IMR-90 (cell line): ENCODE measurements at regions not wholly inside any gene's neighbourhood (a gene's known extent, or its start where the extent isn't known, plus 50 kb on each side); places are given as distances from the start of the nearest gene placed in this dataset.

Source experiments
- ATAC-seq: fragments of 200-7000 bp; cut with Tn5 transposase; 2 replicates; pipeline ENCODE4 v1.9.1; 2020; ENCODE audit warnings: low read depth, mild to moderate bottlenecking, moderate library complexity
- BruUV-seq: library from RNA; stranded (reverse); fragments of 400-500 nt; replicated peaks from 2 replicates; lab custom pipeline; 2021; lab: Mats Ljungman, UMichigan
- CTCF ChIA-PET: fragments of 300-600 bp; formaldehyde crosslinking; extraction: SDS; loops from one replicate; lab custom pipeline; 2021; ENCODE audit warnings: antibody characterized with exemption; lab: Yijun Ruan, JAX
- POLR2A ChIA-PET: fragments of 300-600 bp; sonication (Branson Sonifier 250); formaldehyde crosslinking; loops from one replicate; lab custom pipeline; 2022; ENCODE audit warnings: antibody characterized with exemption; ENCODE audit not compliant: unreplicated experiment; lab: Charles Lee
- DNase-seq: peaks from one replicate; pipeline ENCODE4 v3.0.0; 2013
- H2AFZ ChIP-seq: replicated peaks from 2 replicates; pipeline ENCODE3; 2013; ENCODE audit warnings: low read length, mild to moderate bottlenecking; ENCODE audit not compliant: poor library complexity
- H2AK5ac ChIP-seq: 2 replicates; pipeline ENCODE4 v1.6.1; 2013; ENCODE audit warnings: low read depth, low read length, inconsistent platforms
- H2AK9ac ChIP-seq: replicated peaks from 2 replicates; pipeline ENCODE3; 2013; ENCODE audit warnings: mild to moderate bottlenecking, low read depth, low read length, moderate library complexity; ENCODE audit not compliant: poor library complexity
- H2BK120ac ChIP-seq: 2 replicates; pipeline ENCODE4 v1.6.1; 2013; ENCODE audit warnings: low read depth, low read length, inconsistent platforms
- H2BK15ac ChIP-seq: 3 replicates; pipeline ENCODE4 v1.6.1; 2013; ENCODE audit warnings: low read depth, low read length, inconsistent platforms
- H2BK20ac ChIP-seq: 2 replicates; pipeline ENCODE4 v1.6.1; 2013; ENCODE audit warnings: low read depth, mild to moderate bottlenecking, inconsistent platforms, low read length, moderate library complexity
- H2BK5ac ChIP-seq: 2 replicates; pipeline ENCODE4 v1.6.1; 2013; ENCODE audit warnings: mild to moderate bottlenecking, low read depth, low read length, inconsistent platforms; ENCODE audit not compliant: poor library complexity, severe bottlenecking
- H3K14ac ChIP-seq: replicated peaks from 2 replicates; pipeline ENCODE4 v1.6.1; 2013; ENCODE audit warnings: low read depth, low read length, inconsistent platforms
- H3K18ac ChIP-seq: 2 replicates; pipeline ENCODE4 v1.6.1; 2013; ENCODE audit warnings: low read depth, low read length, control low read depth
- H3K23ac ChIP-seq: 2 replicates; pipeline ENCODE4 v1.6.1; 2013; ENCODE audit warnings: low read depth, low read length, inconsistent platforms
- H3K27ac ChIP-seq: 2 replicates; pipeline ENCODE4 v1.5.1; 2013; ENCODE audit warnings: mild to moderate bottlenecking, control low read depth, low read length; ENCODE audit not compliant: insufficient read depth
- H3K27me3 ChIP-seq: 2 replicates; pipeline ENCODE4 v1.6.1; 2013; ENCODE audit warnings: low read length; ENCODE audit not compliant: control insufficient read depth, insufficient read depth
- H3K36me3 ChIP-seq: 2 replicates; pipeline ENCODE4 v1.6.1; 2013; ENCODE audit warnings: low read length, mixed read lengths; ENCODE audit not compliant: control insufficient read depth, insufficient read depth
- H3K4ac ChIP-seq: 2 replicates; pipeline ENCODE4 v1.6.1; 2013; ENCODE audit warnings: low read depth, low read length, inconsistent platforms
- H3K4me1 ChIP-seq: 2 replicates; pipeline ENCODE4 v1.6.1; 2013; ENCODE audit warnings: low read length, mixed read lengths; ENCODE audit not compliant: control insufficient read depth, insufficient read depth
- H3K4me2 ChIP-seq: 2 replicates; pipeline ENCODE4 v1.6.1; 2013; ENCODE audit warnings: low read depth, mild to moderate bottlenecking, control low read depth, low read length, moderate library complexity
- H3K4me3 ChIP-seq: 2 replicates; pipeline ENCODE4 v1.5.1; 2013; ENCODE audit warnings: low read depth, mild to moderate bottlenecking, control low read depth, low read length, moderate library complexity; ENCODE audit not compliant: insufficient read depth
- H3K56ac ChIP-seq: 2 replicates; pipeline ENCODE4 v1.6.1; 2013; ENCODE audit warnings: low read length, inconsistent platforms; ENCODE audit not compliant: insufficient read depth; ENCODE audit errors: extremely low read depth
- H3K79me1 ChIP-seq, 2 experiments: 2 replicates each; pipeline ENCODE4 v1.6.1; 2013; ENCODE audit warnings: low read length in 2 of 2, inconsistent platforms in 1 of 2, low read depth in 1 of 2
- H3K9ac ChIP-seq: 2 replicates; pipeline ENCODE4 v1.6.1; 2013; ENCODE audit warnings: low read depth, low read length, control low read depth
- H3K9me1 ChIP-seq: 2 replicates; pipeline ENCODE4 v1.6.1; 2013; ENCODE audit warnings: low read length, inconsistent platforms; ENCODE audit not compliant: insufficient read depth
- H3K9me3 ChIP-seq: 2 replicates; pipeline ENCODE4 v1.6.1; 2013; ENCODE audit warnings: low read length; ENCODE audit not compliant: control insufficient read depth, insufficient read depth
- H4K20me1 ChIP-seq: 2 replicates; pipeline ENCODE4 v1.6.1; 2013; ENCODE audit warnings: low read length, inconsistent platforms; ENCODE audit not compliant: insufficient read depth
- H4K5ac ChIP-seq: 2 replicates; pipeline ENCODE4 v1.6.1; 2013; ENCODE audit warnings: mild to moderate bottlenecking, low read depth, low read length, control low read depth
- H4K8ac ChIP-seq, 2 experiments: 2 replicates each; pipeline ENCODE4 v1.6.1; 2013; ENCODE audit warnings: low read depth in 2 of 2, low read length in 2 of 2, control low read depth in 1 of 2, inconsistent platforms in 1 of 2
- H4K91ac ChIP-seq: 2 replicates; pipeline ENCODE4 v1.6.1; 2013; ENCODE audit warnings: low read depth, low read length, inconsistent platforms; ENCODE audit not compliant: insufficient read depth
- CEBPB ChIP-seq: IDR thresholded peaks from 2 replicates; pipeline ENCODE4 v1.6.1; 2012; ENCODE audit warnings: low read depth, low read length, improper control_type of control experiment
- SMC3 ChIP-seq: fragments of 150-350 bp; IDR thresholded peaks from 2 replicates; pipeline ENCODE4 v1.6.1; 2016; ENCODE audit warnings: low read depth, mild to moderate bottlenecking, antibody characterized with exemption, low read length, moderate library complexity
- WGBS, 2 experiments: methylation state at CpG; one replicate each; pipeline versions ENCODE4 v1.1.5 to v1.1.7; 2013; ENCODE audit warnings: missing lambda C conversion rate in 2 of 2; ENCODE audit not compliant: insufficient read length in 1 of 2; ENCODE audit errors: extremely low coverage in 2 of 2; 5-methylcytosine and 5-hydroxymethylcytosine counted together
- dilution Hi-C: fragments of 300-500 bp; cut with HindIII; formaldehyde crosslinking; loops from one replicate; pipeline ENCODE4 v1.14.3; 2018; ENCODE audit warnings: low sequenced_read_pairs; ENCODE audit not compliant: unreplicated experiment
- in situ Hi-C: fragments of 300-500 bp; cut with MboI; formaldehyde crosslinking; loops from 3 replicates; pipeline ENCODE4 v1.14.3; 2019; ENCODE audit warnings: low sequenced_read_pairs, inconsistent platforms, mixed read lengths
- intact Hi-C: fragments of 100-400 bp; cut with micrococcal nuclease; formaldehyde crosslinking; loops from 2 replicates; pipeline ENCODE4 v1.10.0; 2022

- H2AK9ac ChIP-seq = no peak overlapping the region
- no peak overlapping the region for H3K4me2 ChIP-seq
- no peak overlapping the region for H2BK20ac ChIP-seq
- WGBS, 2 experiments = no CpG with 5 or more reads among the region's 1 CpG
- intact Hi-C loops = no loop called here
- no peak overlapping the region for H4K91ac ChIP-seq
- H3K4me1 ChIP-seq = no peaks in the 10 kb centered on the region
- H3K79me1 ChIP-seq = no peaks in the 10 kb centered on the region
- DNase-seq (no peak), ATAC-seq (no peak)
- no peaks in the 10 kb centered on the region for H4K20me1 ChIP-seq
- no peak overlapping the region for H2BK5ac ChIP-seq
- ChIA-PET POLR2A (no interaction called here), CTCF (interaction anchor here (0.7 kb wide), 1 partner anchor 169 kb away, joined by 3 read pairs; no protein-coding TSS in a partner anchor)
- no peak overlapping the region for H3K23ac ChIP-seq
- H2AFZ ChIP-seq = no peak overlapping the region
- H4K8ac ChIP-seq = no peak overlapping the region
- H2BK120ac ChIP-seq = no peak overlapping the region
- no peak overlapping the region for H3K14ac ChIP-seq
- H3K9me3 ChIP-seq = no peaks in the 10 kb centered on the region
- dilution Hi-C loops = no loop called here
- H3K9me1 ChIP-seq = no peaks in the 10 kb centered on the region
- H3K56ac ChIP-seq = no peak overlapping the region
- in situ Hi-C loops = no loop called here
- no peak overlapping the region for H2BK15ac ChIP-seq
- TF ChIP-seq CEBPB (0 out of 2 replicates have a peak, but pooled peaks have one; percentile 9), SMC3 (no peak)
- no peak overlapping the region for H3K18ac ChIP-seq
- H3K27ac ChIP-seq = no peak overlapping the region
- no peak overlapping the region for H2AK5ac ChIP-seq
- no peaks in the 10 kb centered on the region for H3K36me3 ChIP-seq
- H3K4ac ChIP-seq = no peak overlapping the region
- no peaks in the 10 kb centered on the region for H3K27me3 ChIP-seq
- H3K4me3 ChIP-seq = no peak overlapping the region
- H3K9ac ChIP-seq = no peak overlapping the region
- no TSS peak for BruUV-seq
- H4K5ac ChIP-seq = no peak overlapping the region
Measured at GRCh38 chr4:117676153-117676552, 358.1 kb upstream of the NDST3 start.
